ENCODE measurements at regions not wholly inside any gene's neighbourhood (a gene's known extent, or its start where the extent isn't known, plus 50 kb on each side); places are given as distances from the start of the nearest gene placed in this dataset.

GRCh38 chr2:128607911-128608506 lies 289.3 kb upstream of the HS6ST1 start:
- Histone ChIP-seq H3K9ac (replicated peaks; ENCODE audit: extremely low read depth, insufficient read depth, low read length) (no peak overlapping the region), H3K4me3 (replicated peaks in 1 of 3; ENCODE audit: insufficient read depth in 1 of 3, low read depth in 1 of 3, low read length in 3 of 3) (no peak overlapping the region), H3K4me2 (ENCODE audit: insufficient read depth, low read length) (no peak overlapping the region), H4K20me1 (replicated peaks; ENCODE audit: control insufficient read depth, extremely low read depth, insufficient read depth, low read length) (no peaks in the 10 kb centered on the region), H2AFZ (ENCODE audit: low read depth, low read length) (no peak overlapping the region), H3K9me3 (replicated peaks; ENCODE audit: control insufficient read depth, insufficient read depth, low read length) (no peaks in the 10 kb centered on the region), H3K27ac (ENCODE audit: insufficient read depth, low read depth, low read length) (no peak overlapping the region), H3K36me3 (ENCODE audit: control insufficient read depth in 2 of 2, extremely low read depth in 1 of 2, insufficient read depth in 2 of 2, low read length in 2 of 2) (no peaks in the 10 kb centered on the region), H3K9me1 (replicated peaks; ENCODE audit: control insufficient read depth, extremely low read depth, insufficient read depth, low read length) (no peaks in the 10 kb centered on the region), H3K79me2 (ENCODE audit: control insufficient read depth, insufficient read depth, low read length) (no peaks in the 10 kb centered on the region), H3K27me3 (ENCODE audit: control insufficient read depth in 2 of 2, insufficient read depth in 2 of 2, low read length in 2 of 2) (no peaks in the 10 kb centered on the region), H3K4me1 (ENCODE audit: control insufficient read depth, extremely low read depth, insufficient read depth, low read length) (no peaks in the 10 kb centered on the region)
- CTCF ChIA-PET = no interaction called here
- DNase-seq (ENCODE audit: low read depth, low spot score) (no peak), FAIRE-seq (no peak)
- intact Hi-C loops (cut with micrococcal nuclease) = no loop called here
- no peak for TF ChIP-seq FOS (IDR thresholded peaks at IDR 0.05; ENCODE audit: borderline replicate concordance, insufficient read depth, low read length)
- no peak for TF ChIP-seq MAX (IDR thresholded peaks at IDR 0.05; ENCODE audit: insufficient read depth, insufficient read length)
- no peak for TF ChIP-seq MYC (IDR thresholded peaks at IDR 0.05; ENCODE audit: low read depth, low read length)
- TF ChIP-seq GATA2 (IDR thresholded peaks at IDR 0.05; ENCODE audit: insufficient read depth, insufficient read length, low read depth, low read length) = no peak
- TF ChIP-seq POLR2AphosphoS5 (IDR thresholded peaks at IDR 0.05; ENCODE audit: insufficient read depth, low read depth, low read length) = no peak
- no peak for TF ChIP-seq EZH2 (IDR thresholded peaks at IDR 0.05; ENCODE audit: borderline replicate concordance, low read depth, low read length, severe bottlenecking)
- TF ChIP-seq POLR2A (IDR thresholded peaks at IDR 0.05; ENCODE audit: low read depth, low read length) = no peak
- TF ChIP-seq JUN (IDR thresholded peaks at IDR 0.05; ENCODE audit: borderline replicate concordance, insufficient read depth, insufficient read length, low read depth) = no peak
- TF ChIP-seq, protein P1, sequence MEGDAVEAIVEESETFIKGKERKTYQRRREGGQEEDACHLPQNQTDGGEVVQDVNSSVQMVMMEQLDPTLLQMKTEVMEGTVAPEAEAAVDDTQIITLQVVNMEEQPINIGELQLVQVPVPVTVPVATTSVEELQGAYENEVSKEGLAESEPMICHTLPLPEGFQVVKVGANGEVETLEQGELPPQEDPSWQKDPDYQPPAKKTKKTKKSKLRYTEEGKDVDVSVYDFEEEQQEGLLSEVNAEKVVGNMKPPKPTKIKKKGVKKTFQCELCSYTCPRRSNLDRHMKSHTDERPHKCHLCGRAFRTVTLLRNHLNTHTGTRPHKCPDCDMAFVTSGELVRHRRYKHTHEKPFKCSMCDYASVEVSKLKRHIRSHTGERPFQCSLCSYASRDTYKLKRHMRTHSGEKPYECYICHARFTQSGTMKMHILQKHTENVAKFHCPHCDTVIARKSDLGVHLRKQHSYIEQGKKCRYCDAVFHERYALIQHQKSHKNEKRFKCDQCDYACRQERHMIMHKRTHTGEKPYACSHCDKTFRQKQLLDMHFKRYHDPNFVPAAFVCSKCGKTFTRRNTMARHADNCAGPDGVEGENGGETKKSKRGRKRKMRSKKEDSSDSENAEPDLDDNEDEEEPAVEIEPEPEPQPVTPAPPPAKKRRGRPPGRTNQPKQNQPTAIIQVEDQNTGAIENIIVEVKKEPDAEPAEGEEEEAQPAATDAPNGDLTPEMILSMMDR (IDR thresholded peaks at IDR 0.05; ENCODE audit: extremely low read depth in 1 of 2, insufficient read depth in 1 of 2, low read depth in 1 of 2, low read length in 2 of 2) = no peak
- dilution Hi-C loops (cut with MboI; ENCODE audit: extremely low pct_ligation_motif_present, low sequenced_read_pairs) = no loop called here
- no TSS peak for BruUV-seq (replicated peaks)
- POLR2A ChIA-PET = no interaction called here
